ENCODE measurements at regions not wholly inside any gene's neighbourhood (a gene's known extent, or its start where the extent isn't known, plus 50 kb on each side); places are given as distances from the start of the nearest gene placed in this dataset.

- no peak for TF ChIP-seq CTCF (IDR thresholded peaks at IDR 0.05; ENCODE audit: borderline replicate concordance, insufficient read depth, low read depth, low read length)
- H3K4me3 ChIP-seq (ENCODE audit: low read depth, low read length), result no peak overlapping the region
Observed at GRCh38 chr3:94564247-94564646, 501.4 kb downstream of the NSUN3 start.

- no peak overlapping the region for H3K4me3 ChIP-seq (ENCODE audit: low read depth, low read length)
- TF ChIP-seq CTCF (IDR thresholded peaks at IDR 0.05; ENCODE audit: borderline replicate concordance, insufficient read depth, low read depth, low read length), result no peak
Observed at GRCh38 chr3:94568041-94568440, 505.2 kb downstream of the NSUN3 start.

- TF ChIP-seq CTCF (IDR thresholded peaks at IDR 0.05; ENCODE audit: borderline replicate concordance, insufficient read depth, low read depth, low read length), result no peak
- H3K4me3 ChIP-seq (ENCODE audit: low read depth, low read length), result no peak overlapping the region
Observed at GRCh38 chr3:94573337-94573736, 510.5 kb downstream of the NSUN3 start.

- H3K4me3 ChIP-seq (ENCODE audit: low read depth, low read length), result no peak overlapping the region
- TF ChIP-seq CTCF (IDR thresholded peaks at IDR 0.05; ENCODE audit: borderline replicate concordance, insufficient read depth, low read depth, low read length), result no peak
Observed at GRCh38 chr3:94587291-94587690, 524.4 kb downstream of the NSUN3 start.

- no peak for TF ChIP-seq CTCF (IDR thresholded peaks at IDR 0.05; ENCODE audit: borderline replicate concordance, insufficient read depth, low read depth, low read length)
- no peak overlapping the region for H3K4me3 ChIP-seq (ENCODE audit: low read depth, low read length)
Observed at GRCh38 chr3:94593526-94594150, 530.8 kb downstream of the NSUN3 start.

GRCh38 chr3:94596141-94596540 lies 533.3 kb downstream of the NSUN3 start:
- H3K4me3 ChIP-seq (ENCODE audit: low read depth, low read length), result no peak overlapping the region
- TF ChIP-seq CTCF (IDR thresholded peaks at IDR 0.05; ENCODE audit: borderline replicate concordance, insufficient read depth, low read depth, low read length), result no peak

- no peak for TF ChIP-seq CTCF (IDR thresholded peaks at IDR 0.05; ENCODE audit: borderline replicate concordance, insufficient read depth, low read depth, low read length)
- no peak overlapping the region for H3K4me3 ChIP-seq (ENCODE audit: low read depth, low read length)
Observed at GRCh38 chr3:94596887-94597566, 534.2 kb downstream of the NSUN3 start.

All from GM12875 (cell line).